ENCODE measurements at regions not wholly inside any gene's neighbourhood (a gene's known extent, or its start where the extent isn't known, plus 50 kb on each side); places are given as distances from the start of the nearest gene placed in this dataset.
A peak's percentile ranks its signal among the peaks of the same experiment; 100 is the strongest.

DNA sequence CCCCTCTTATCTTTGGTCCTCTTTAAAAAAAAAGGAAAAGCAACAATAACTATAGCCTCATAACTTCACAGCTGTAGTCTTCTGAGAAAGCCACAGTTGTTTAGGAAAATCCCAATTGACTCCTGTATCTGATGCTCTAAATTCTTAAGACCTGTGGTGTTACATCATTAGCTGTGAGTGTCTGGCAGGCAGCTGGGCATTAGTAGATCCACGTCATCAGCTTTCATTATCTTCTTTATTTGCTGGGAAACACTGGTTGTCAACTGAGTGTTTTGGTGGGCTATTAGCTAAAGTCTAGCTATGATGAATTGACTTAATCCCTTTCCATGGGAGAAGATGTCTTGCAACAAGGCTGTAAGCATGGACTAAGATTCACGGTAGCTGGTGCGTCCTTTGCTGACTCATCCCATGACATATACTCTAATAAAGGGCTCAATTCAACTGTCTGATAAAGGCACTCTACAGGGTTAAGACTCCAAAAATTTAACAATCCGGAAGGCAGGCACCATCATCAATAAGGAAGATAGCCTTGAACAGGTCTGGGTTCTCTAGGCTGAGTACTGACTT, 517.2 kb downstream of the PLCL1 start:
- no peak for DNase-seq

DNA sequence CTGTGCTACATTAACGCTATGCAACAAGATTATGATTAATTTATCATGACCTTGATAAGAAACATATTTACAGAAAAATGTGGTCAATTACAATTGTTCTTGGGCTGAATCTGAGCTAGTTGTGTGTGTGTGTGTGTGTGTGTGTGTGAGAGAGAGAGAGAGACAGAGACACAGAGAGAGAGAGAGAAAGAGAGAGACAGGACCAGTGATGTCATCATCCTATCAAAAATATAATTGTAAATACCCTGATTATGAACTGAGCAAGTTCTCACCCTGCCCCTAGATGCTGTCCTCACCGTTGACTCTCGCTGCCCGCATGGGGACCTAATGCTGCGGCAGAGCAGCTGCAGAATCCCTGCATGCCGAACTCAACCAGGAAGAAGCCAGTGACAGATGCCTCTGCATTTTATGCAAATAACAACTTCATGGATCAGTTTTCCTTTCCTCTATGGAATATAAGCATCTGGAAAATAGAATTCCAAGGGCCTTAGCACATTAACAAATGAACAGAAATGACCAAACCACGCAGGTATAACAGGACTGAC, 512.5 kb downstream of the PLCL1 start:
- no peak for DNase-seq

DNA sequence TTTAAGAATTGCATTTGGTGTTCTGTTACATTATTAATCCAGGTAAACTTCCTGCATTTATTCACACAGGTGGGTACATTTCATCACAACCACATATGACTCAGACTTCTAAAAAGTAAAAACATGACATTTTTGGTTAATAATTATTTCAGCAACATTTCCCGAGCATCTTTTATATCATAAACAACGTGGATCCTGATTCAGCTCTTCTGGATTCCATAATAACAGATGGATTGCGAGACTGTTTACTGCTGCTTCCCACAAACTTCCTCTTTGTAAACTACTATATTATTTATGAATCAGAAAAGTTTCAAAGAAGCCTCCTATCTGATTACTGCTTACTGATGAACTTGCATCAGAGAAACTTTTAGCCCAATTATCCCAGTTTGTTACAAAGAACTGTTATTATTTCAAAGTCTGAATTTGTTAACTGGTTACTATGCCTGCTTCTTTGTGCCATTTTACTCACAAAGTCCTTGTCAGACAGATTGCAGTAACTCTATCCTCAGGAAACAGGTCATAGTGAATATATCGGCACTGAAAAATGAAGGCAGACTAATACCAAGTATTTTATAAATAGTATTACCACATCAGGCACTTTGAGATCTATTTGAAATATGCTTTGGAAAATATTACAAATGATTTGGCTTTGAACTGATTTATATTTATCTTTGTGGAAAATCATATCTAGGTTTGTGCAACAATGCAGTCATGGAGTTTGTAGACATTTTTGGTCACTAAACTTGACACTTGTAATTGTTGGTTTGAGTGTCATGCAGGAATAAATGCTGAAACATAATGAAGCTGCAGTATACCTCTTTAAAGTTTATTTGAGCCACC, 511.6 kb downstream of the PLCL1 start:
- DNase-seq: no peak

GRCh38 chr2:198314559-198315153, 510.3 kb downstream of the PLCL1 start:
- peak; percentile 31 for DNase-seq

- DNase-seq: no peak
Measured at GRCh38 chr2:198312596-198313483, 508.4 kb downstream of the PLCL1 start.

DNA sequence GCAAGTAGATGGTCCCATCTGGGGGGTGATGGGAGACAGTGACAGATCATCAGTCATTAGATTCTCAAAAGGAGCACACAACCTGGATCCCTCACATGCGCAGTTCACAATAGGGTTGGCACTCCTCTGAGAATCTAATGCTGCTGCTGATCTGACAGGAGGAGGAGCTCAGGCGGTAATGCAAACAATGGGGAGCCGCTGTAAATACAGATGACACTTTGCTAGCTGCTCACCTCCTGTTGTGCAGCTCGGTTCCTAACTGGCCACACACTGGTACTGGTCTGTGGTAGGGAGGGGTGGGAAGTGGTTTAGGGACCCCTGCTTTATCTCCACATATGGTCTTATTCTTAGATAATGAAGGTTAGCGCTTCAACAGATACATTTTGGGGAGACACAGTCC, 506.6 kb downstream of the PLCL1 start:
- peak; percentile 3 for DNase-seq

GRCh38 chr2:198309673-198310280, 505.4 kb downstream of the PLCL1 start:
- DNase-seq: peak; percentile 20

DNA sequence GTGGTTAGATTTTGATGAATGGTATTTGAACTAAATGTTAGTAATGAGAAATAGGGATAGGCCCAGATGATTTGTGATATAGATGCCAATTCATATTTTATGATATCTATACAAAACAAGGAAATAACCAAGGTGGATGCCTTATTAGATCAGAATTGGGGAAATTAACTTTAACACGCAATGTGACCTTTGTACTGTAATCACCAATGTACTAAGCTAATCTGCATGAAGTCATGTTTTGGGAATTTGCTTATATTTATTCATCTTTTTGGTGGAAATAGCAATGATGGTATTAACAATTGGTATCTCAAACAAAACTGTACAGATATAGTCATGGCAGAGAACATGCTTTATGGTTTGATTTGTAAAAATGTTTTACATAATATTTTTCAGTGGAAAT, 504.7 kb downstream of the PLCL1 start:
- no peak for DNase-seq

GRCh38 chr2:198308368-198308767, 504.0 kb downstream of the PLCL1 start:
- no peak for DNase-seq

GRCh38 chr2:198307093-198307492, 502.7 kb downstream of the PLCL1 start:
- DNase-seq: no peak

GRCh38 chr2:198304859-198305258, 500.5 kb downstream of the PLCL1 start:
- no peak for DNase-seq

DNA sequence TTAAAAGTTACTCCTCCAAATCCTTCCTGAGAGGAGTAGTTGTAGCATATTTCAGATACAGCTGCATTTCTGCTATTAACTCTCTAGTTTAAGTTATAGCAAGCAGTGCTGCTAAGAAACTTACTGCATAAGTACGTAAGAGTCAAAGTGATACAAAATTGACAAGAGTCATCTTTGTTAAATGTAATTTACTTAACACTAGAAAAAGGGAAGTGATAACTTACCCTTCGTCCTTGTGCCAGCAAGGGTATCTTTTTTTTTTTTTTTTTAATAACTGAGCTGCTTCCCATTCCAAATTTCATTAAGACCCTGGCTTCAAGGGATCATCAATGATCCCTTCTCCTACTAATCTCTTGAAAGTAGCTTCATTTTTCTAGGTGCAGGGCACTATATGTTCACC, 493.0 kb downstream of the PLCL1 start:
- DNase-seq: no peak

- DNase-seq: peak; percentile 46
Measured at GRCh38 chr2:198296665-198297308, 492.4 kb downstream of the PLCL1 start.

DNA sequence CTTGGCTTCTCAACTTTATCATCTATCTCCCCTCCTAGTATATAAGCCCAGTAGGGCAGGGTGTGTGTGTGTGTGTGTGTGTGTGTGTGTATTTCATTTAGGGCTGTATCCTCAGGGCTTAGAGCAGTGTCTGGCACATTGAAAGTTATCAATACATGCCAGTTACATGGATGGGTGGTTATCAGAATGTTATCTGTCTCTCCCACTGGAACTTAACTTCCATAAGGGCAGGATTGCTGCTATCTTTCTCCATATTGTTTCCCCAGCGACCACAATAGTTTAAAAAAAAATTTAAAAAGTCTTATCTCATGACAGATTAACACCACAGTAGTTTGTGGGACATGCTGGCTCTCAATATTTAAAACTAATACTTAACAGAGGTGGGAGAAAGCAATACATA, 488.9 kb downstream of the PLCL1 start:
- no peak for DNase-seq

GRCh38 chr2:198289811-198290210, 485.4 kb downstream of the PLCL1 start:
- no peak for DNase-seq

GRCh38 chr2:198287706-198288105, 483.3 kb downstream of the PLCL1 start:
- DNase-seq: no peak

DNA sequence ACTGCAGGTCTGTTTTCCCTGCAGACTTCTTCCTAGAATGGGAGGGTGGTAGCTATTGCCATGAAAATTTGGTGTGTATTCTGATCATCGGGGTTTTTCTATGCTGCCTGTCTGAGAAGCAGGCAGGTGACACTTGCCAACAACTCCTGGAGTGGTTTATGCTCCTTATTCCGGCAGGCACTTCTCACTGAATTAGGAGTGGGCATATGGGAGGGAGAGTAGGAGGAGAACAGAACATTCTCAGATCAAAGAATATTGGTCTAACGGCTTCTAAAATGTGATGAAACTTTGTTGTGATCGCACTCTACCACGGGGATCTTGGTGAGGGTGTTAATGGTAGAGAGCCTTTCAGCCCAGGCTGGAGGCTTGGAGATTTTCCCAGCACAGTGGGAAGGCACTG, 480.8 kb downstream of the PLCL1 start:
- no peak for DNase-seq

- no peak for DNase-seq
Measured at GRCh38 chr2:198283146-198283545, 478.8 kb downstream of the PLCL1 start.

- no peak for DNase-seq
Measured at GRCh38 chr2:198282061-198282460, 477.7 kb downstream of the PLCL1 start.

DNA sequence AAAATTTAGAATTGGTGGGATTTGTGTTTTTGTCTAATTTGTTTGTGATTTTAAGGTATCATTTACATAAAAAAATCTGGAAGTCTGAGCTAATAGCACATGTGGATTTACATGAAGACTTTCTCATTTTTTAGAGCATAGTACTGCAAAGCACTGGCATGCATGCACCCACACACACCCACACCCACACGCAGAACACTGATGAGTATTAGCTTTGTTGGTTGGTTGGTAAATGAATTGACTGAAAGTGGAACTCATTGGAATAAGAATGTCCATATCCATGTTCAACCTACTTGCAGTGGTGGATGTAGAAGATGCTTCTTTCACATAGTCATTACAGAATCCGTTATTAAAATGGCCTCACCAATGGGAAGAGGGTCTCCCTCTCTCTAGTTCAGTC, 475.8 kb downstream of the PLCL1 start:
- DNase-seq: no peak

GRCh38 chr2:198279026-198279425, 474.6 kb downstream of the PLCL1 start:
- no peak for DNase-seq

GRCh38 chr2:198277181-198277580, 472.8 kb downstream of the PLCL1 start:
- no peak for DNase-seq
